Tibial nerve (tissue), 4 donors: ENCODE measurements at regions not wholly inside any gene's neighbourhood (a gene's known extent, or its start where the extent isn't known, plus 50 kb on each side); places are given as distances from the start of the nearest gene placed in this dataset.
"Not testable (repeated sequence)": the region's sequence is repeated elsewhere in the genome, so short reads cannot be mapped to it uniquely, and the experiment has no call there.

Experiments
- CTCF ChIP-seq, 5 experiments: fragments of 200-600 bp in 3 of 5; fragments of 450-650 bp in 2 of 5; sonication (generic) in 3 of 5; IDR thresholded peaks; one replicate each; pipeline ENCODE4 v1.5.1; 2016 to 2019; ENCODE audit warnings: antibody characterized with exemption in 5 of 5, mild to moderate bottlenecking in 3 of 5, moderate library complexity in 2 of 5
- EP300 ChIP-seq, 2 donors: sonication (generic); formaldehyde crosslinking; IDR thresholded peaks; one replicate each; pipeline ENCODE4 v1.6.1; 2017; ENCODE audit warnings: antibody characterized with exemption in 2 of 2, mild to moderate bottlenecking in 1 of 2
- POLR2A ChIP-seq, 2 donors: fragments of 450-650 bp; IDR thresholded peaks; one replicate each; pipeline ENCODE4 v1.6.1; 2017; ENCODE audit warnings: antibody characterized with exemption in 2 of 2, mild to moderate bottlenecking in 2 of 2, moderate library complexity in 2 of 2

GRCh38 chr1:234888247-234888646 is 240.4 kb downstream of the TOMM20 start:
- not testable (repeated sequence) for TF ChIP-seq CTCF, EP300, POLR2A (IDR thresholded peaks at IDR 0.05)
